Brain microvascular endothelial cell (primary cell): ENCODE measurements at regions not wholly inside any gene's neighbourhood (a gene's known extent, or its start where the extent isn't known, plus 50 kb on each side); places are given as distances from the start of the nearest gene placed in this dataset.

Source experiments
- DNase-seq: peaks from one replicate; pipeline ENCODE4 v3.0.0-alpha.2; 2020
- H3K27ac ChIP-seq: fragments of 250-450 bp; sonication (Bioruptor Pico); 2 replicates; pipeline ENCODE4 v1.5.1; 2020; ENCODE audit warnings: mild to moderate bottlenecking, moderate library complexity
- H3K27me3 ChIP-seq: fragments of 250-450 bp; sonication (Bioruptor Pico); replicated peaks from 2 replicates; pipeline ENCODE4 v1.5.1; 2020; ENCODE audit warnings: mild to moderate bottlenecking
- H3K36me3 ChIP-seq: fragments of 250-450 bp; sonication (Bioruptor Pico); replicated peaks from 2 replicates; pipeline ENCODE4 v1.5.1; 2020; ENCODE audit warnings: mild to moderate bottlenecking
- H3K4me3 ChIP-seq: 2 replicates; pipeline ENCODE4 v1.5.1; 2011; ENCODE audit warnings: low read depth, mild to moderate bottlenecking, control low read depth, low read length, moderate library complexity
- in situ Hi-C: cut with HindIII; loops from 2 replicates; pipeline ENCODE4 v1.10.0; 2017; ENCODE audit warnings: low sequenced_read_pairs, low pct_ligation_motif_present
- TF ChIP-seq, protein P1 (sequence below): IDR thresholded peaks from 2 replicates; pipeline ENCODE4 v1.5.1; 2011; ENCODE audit warnings: low read depth, mild to moderate bottlenecking, moderate library complexity, low read length, control low read depth, inconsistent platforms; ENCODE audit errors: missing control alignments

DNA sequence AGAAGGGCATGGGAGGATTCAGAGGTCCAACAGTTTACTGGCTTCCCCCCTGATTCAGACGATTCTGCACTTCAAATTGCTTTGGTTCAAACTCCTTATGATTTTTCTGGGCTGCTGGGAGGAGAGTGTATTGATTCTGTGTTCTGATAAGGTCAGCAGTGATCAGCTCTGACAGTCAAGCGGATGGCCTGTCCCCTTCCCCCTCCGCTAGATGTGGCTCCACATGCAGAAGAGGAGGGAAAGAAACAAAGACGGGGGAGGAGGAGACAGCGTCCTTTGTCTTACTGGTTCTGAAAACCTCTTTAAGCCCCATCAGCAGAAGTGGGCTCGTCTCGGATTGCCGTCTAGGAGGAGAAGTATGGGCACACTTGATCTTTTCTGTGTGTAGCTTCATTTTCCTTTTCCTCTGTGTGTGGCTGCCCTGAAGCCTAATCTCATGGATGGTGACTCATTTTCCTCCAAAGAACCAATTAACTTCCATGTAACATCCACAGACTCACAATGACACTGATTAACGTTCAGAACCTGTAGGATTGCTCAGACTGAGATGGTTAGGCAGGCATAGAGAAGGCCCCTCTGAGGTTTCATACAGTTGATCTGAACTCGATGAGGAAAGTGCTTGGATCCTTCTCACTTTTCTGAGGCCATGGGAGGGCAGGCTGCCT, 162.4 kb upstream of the PPP2R3A start:
- Histone ChIP-seq H3K27ac (no peak overlapping the region), H3K4me3 (no peak overlapping the region), H3K27me3 (no peaks in the 10 kb centered on the region), H3K36me3 (no peaks in the 10 kb centered on the region)
- no peak for DNase-seq
- TF ChIP-seq, protein P1, sequence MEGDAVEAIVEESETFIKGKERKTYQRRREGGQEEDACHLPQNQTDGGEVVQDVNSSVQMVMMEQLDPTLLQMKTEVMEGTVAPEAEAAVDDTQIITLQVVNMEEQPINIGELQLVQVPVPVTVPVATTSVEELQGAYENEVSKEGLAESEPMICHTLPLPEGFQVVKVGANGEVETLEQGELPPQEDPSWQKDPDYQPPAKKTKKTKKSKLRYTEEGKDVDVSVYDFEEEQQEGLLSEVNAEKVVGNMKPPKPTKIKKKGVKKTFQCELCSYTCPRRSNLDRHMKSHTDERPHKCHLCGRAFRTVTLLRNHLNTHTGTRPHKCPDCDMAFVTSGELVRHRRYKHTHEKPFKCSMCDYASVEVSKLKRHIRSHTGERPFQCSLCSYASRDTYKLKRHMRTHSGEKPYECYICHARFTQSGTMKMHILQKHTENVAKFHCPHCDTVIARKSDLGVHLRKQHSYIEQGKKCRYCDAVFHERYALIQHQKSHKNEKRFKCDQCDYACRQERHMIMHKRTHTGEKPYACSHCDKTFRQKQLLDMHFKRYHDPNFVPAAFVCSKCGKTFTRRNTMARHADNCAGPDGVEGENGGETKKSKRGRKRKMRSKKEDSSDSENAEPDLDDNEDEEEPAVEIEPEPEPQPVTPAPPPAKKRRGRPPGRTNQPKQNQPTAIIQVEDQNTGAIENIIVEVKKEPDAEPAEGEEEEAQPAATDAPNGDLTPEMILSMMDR, result no peak
- in situ Hi-C loops, result no loop called here

DNA sequence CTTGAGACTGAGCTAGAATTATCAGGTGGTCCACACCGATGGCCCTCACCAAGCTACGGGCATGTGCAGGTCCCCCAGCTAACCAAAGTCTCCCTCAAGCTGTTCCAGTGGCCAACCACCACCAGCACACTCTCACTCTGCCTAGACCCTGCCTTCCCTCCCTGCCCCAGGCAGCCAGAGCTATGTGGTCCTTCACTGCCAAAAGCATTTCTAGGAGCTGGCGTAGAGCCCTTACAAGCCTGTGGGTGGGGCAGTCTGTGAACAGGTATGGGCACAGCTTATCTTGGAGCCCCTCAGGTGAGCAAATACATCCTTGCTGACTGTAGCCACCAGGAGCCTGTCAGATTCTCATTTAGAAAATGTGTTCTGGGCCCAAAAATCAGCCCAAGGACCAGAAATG, 159.8 kb upstream of the PPP2R3A start:
- DNase-seq, result no peak
- Histone ChIP-seq H3K4me3 (no peak overlapping the region), H3K27me3 (no peaks in the 10 kb centered on the region), H3K36me3 (no peaks in the 10 kb centered on the region), H3K27ac (no peak overlapping the region)
- in situ Hi-C loops, result no loop called here
- TF ChIP-seq, protein P1, result no peak

DNA sequence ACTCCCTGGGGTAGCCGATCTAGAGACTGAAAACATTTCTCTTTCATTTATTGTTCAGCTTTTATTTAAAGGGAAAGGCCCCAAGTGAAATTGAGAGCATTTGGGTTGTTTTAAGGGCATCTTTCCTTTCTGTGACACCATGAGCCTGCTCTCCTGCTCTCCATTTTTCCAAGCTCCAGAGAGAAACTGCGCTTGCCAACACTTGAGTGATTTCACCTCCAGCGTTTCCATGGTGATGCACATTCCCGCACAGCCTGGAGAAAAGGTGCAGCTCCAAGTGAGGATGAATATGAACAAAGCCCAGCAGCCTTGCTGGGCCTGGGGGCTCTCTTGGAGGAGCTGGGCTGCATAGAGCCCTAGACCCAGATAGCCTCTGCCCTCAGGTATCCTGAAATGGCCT, 159.2 kb upstream of the PPP2R3A start:
- TF ChIP-seq, protein P1, result no peak
- no peak for DNase-seq
- in situ Hi-C loops, result no loop called here
- Histone ChIP-seq H3K36me3 (no peaks in the 10 kb centered on the region), H3K27ac (no peak overlapping the region), H3K4me3 (no peak overlapping the region), H3K27me3 (no peaks in the 10 kb centered on the region)

DNA sequence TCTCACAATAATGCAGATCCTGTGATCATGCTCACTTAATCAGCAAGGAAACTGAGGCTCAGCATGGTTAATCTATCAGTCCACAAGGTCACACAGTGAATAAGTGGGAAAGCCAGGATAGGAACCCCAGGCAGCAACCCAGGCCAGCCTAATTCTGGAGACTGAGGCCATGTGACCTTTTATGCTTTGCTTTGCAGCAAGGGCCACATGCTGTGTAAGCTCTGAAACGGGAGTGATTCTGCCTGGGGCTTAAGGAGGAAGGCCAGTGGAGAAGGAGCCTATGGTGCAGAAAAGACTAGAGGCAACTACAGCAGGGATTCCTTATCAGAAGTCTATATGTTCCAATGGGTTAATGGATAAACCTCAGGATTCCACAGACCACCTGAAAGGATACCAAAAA, 157.6 kb upstream of the PPP2R3A start:
- no peak for DNase-seq
- H3K27ac ChIP-seq, result no peak overlapping the region
- H3K4me3 ChIP-seq, result no peak overlapping the region
- H3K27me3 ChIP-seq, result no peaks in the 10 kb centered on the region
- in situ Hi-C loops, result no loop called here
- TF ChIP-seq, protein P1, result no peak
- no peaks in the 10 kb centered on the region for H3K36me3 ChIP-seq

DNA sequence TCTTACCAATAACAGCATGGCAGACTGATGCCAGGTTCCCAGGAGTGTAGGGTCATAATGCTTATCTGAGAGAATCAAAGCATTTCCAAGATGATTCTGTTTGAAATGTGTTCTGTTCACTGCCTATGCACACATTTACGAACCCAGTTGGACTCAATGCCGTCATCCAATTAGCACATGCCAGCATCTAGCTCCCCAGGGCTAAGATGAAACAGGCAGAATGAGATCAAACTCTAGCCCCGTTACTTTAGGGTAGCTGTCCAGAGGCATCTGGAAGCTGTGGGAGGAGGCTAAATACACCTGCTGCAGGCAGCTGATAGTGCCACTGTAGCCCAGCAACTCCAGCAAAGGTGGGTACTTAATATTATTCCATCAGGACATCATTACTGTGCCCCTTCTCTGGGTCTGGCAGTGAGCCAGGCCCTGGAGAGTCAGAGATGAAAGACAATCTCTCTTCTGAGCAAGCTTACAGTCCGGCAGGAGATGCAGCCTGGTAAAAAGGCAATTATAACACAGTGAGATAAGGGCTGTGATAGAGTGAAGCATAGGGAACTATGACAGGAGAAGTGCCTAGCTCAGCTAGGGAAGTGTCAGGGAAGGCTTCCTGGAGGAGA, 156.4 kb upstream of the PPP2R3A start:
- no peak overlapping the region for H3K4me3 ChIP-seq
- TF ChIP-seq, protein P1, result no peak
- in situ Hi-C loops, result no loop called here
- no peak overlapping the region for H3K27ac ChIP-seq
- no peaks in the 10 kb centered on the region for H3K27me3 ChIP-seq
- no peaks in the 10 kb centered on the region for H3K36me3 ChIP-seq
- DNase-seq, result no peak

DNA sequence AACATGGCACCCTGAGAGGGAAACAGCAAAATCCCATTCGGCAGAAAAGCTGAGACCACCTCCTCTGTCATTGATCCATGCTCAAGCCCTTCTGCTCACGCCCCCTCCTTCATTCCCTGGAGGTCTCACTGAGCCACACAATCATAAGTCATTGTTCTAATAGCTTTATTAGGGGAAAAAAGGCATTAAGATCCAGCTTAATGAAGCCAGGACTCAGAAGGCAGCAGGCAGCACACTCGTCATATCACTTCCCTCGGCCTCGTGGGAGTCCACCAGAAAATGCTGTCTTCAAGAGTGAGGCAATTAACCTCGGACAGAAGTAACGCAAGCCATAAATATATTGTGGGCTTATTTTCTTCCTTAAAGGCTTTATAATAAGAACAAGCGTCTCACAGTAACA, 153.9 kb upstream of the PPP2R3A start:
- Histone ChIP-seq H3K27ac (no peak overlapping the region), H3K36me3 (no peaks in the 10 kb centered on the region), H3K27me3 (no peaks in the 10 kb centered on the region), H3K4me3 (no peak overlapping the region)
- TF ChIP-seq, protein P1, result no peak
- in situ Hi-C loops, result no loop called here
- DNase-seq, result no peak
